ENCODE measurements at regions not wholly inside any gene's neighbourhood (a gene's known extent, or its start where the extent isn't known, plus 50 kb on each side); places are given as distances from the start of the nearest gene placed in this dataset.
A peak's percentile ranks its signal among the peaks of the same experiment; 100 is the strongest.

- Histone ChIP-seq H3K36me3 (ENCODE audit: insufficient read depth, low read length) (no peaks in the 10 kb centered on the region), H3K9ac (ENCODE audit: low read depth, low read length) (no peak overlapping the region), H3K27me3 (ENCODE audit: insufficient read depth, low read length) (no peaks in the 10 kb centered on the region), H3K4me3 (ENCODE audit: low read length) (no peak overlapping the region), H3K4me1 (ENCODE audit: insufficient read depth, low read length) (0 out of 2 replicates have a peak, but pooled peaks cover 4% of the 10 kb centered on the region), H3K27ac (ENCODE audit: low read depth, low read length) (no peak overlapping the region), H3K9me3 (ENCODE audit: insufficient read depth, low read depth, low read length) (peaks cover 8% of the 10 kb centered on the region; the same call in 1 of the 2 replicates)
- WGBS, result 94% methylated on average over 3 of the region's 4 CpGs
Observed at GRCh38 chr17:69853541-69854224, 221.3 kb upstream of the KCNJ16 start.

GRCh38 chr17:69854225-69854780 is 220.7 kb upstream of the KCNJ16 start:
- no peaks in the 10 kb centered on the region for H3K27me3 ChIP-seq (ENCODE audit: insufficient read depth, low read length)
- WGBS, result no CpG with 5 or more reads among the region's 1 CpG
- H3K9me3 ChIP-seq (ENCODE audit: insufficient read depth, low read depth, low read length), result peaks cover 14% of the 10 kb centered on the region; the same call in 1 of the 2 replicates
- no peak overlapping the region for H3K27ac ChIP-seq (ENCODE audit: low read depth, low read length)
- H3K4me1 ChIP-seq (ENCODE audit: insufficient read depth, low read length), result 0 out of 2 replicates have a peak, but pooled peaks cover 4% of the 10 kb centered on the region
- H3K9ac ChIP-seq (ENCODE audit: low read depth, low read length), result no peak overlapping the region
- no peak overlapping the region for H3K4me3 ChIP-seq (ENCODE audit: low read length)
- no peaks in the 10 kb centered on the region for H3K36me3 ChIP-seq (ENCODE audit: insufficient read depth, low read length)

GRCh38 chr17:69856946-69857345 is 218.1 kb upstream of the KCNJ16 start:
- no peaks in the 10 kb centered on the region for H3K36me3 ChIP-seq (ENCODE audit: insufficient read depth, low read length)
- H3K4me3 ChIP-seq (ENCODE audit: low read length), result no peak overlapping the region
- 100% methylated on average over 1 of the region's 1 CpG for WGBS
- no peak overlapping the region for H3K27ac ChIP-seq (ENCODE audit: low read depth, low read length)
- H3K9me3 ChIP-seq (ENCODE audit: insufficient read depth, low read depth, low read length), result peaks cover 14% of the 10 kb centered on the region; the same call in 1 of the 2 replicates
- 0 out of 2 replicates have a peak, but pooled peaks cover 4% of the 10 kb centered on the region for H3K4me1 ChIP-seq (ENCODE audit: insufficient read depth, low read length)
- H3K27me3 ChIP-seq (ENCODE audit: insufficient read depth, low read length), result no peaks in the 10 kb centered on the region
- no peak overlapping the region for H3K9ac ChIP-seq (ENCODE audit: low read depth, low read length)

- Histone ChIP-seq H3K9ac (ENCODE audit: low read depth, low read length) (no peak overlapping the region), H3K4me1 (ENCODE audit: insufficient read depth, low read length) (0 out of 2 replicates have a peak, but pooled peaks cover 4% of the 10 kb centered on the region), H3K27me3 (ENCODE audit: insufficient read depth, low read length) (no peaks in the 10 kb centered on the region), H3K4me3 (ENCODE audit: low read length) (no peak overlapping the region), H3K36me3 (ENCODE audit: insufficient read depth, low read length) (no peaks in the 10 kb centered on the region), H3K9me3 (ENCODE audit: insufficient read depth, low read depth, low read length) (peaks cover 14% of the 10 kb centered on the region; the same call in 1 of the 2 replicates), H3K27ac (ENCODE audit: low read depth, low read length) (no peak overlapping the region)
Observed at GRCh38 chr17:69857412-69857835, 217.6 kb upstream of the KCNJ16 start.

- Histone ChIP-seq H3K4me1 (ENCODE audit: insufficient read depth, low read length) (0 out of 2 replicates have a peak, but pooled peaks cover 4% of the 10 kb centered on the region), H3K9me3 (ENCODE audit: insufficient read depth, low read depth, low read length) (peaks cover 14% of the 10 kb centered on the region; the same call in 1 of the 2 replicates), H3K9ac (ENCODE audit: low read depth, low read length) (no peak overlapping the region), H3K4me3 (ENCODE audit: low read length) (no peak overlapping the region), H3K27me3 (ENCODE audit: insufficient read depth, low read length) (no peaks in the 10 kb centered on the region), H3K36me3 (ENCODE audit: insufficient read depth, low read length) (no peaks in the 10 kb centered on the region), H3K27ac (ENCODE audit: low read depth, low read length) (no peak overlapping the region)
- WGBS, result 92% methylated on average over 2 of the region's 3 CpGs
Observed at GRCh38 chr17:69858460-69858859, 216.6 kb upstream of the KCNJ16 start.

GRCh38 chr17:69860142-69860680 is 214.8 kb upstream of the KCNJ16 start:
- no peak overlapping the region for H3K9ac ChIP-seq (ENCODE audit: low read depth, low read length)
- H3K4me3 ChIP-seq (ENCODE audit: low read length), result no peak overlapping the region
- 96% methylated on average over 3 of the region's 3 CpGs for WGBS
- no peaks in the 10 kb centered on the region for H3K4me1 ChIP-seq (ENCODE audit: insufficient read depth, low read length)
- peaks cover 14% of the 10 kb centered on the region; the same call in 1 of the 2 replicates for H3K9me3 ChIP-seq (ENCODE audit: insufficient read depth, low read depth, low read length)
- no peaks in the 10 kb centered on the region for H3K27me3 ChIP-seq (ENCODE audit: insufficient read depth, low read length)
- H3K27ac ChIP-seq (ENCODE audit: low read depth, low read length), result no peak overlapping the region
- H3K36me3 ChIP-seq (ENCODE audit: insufficient read depth, low read length), result no peaks in the 10 kb centered on the region

GRCh38 chr17:69864462-69864861 is 210.6 kb upstream of the KCNJ16 start:
- Histone ChIP-seq H3K4me3 (ENCODE audit: low read length) (no peak overlapping the region), H3K4me1 (ENCODE audit: insufficient read depth, low read length) (no peaks in the 10 kb centered on the region), H3K9ac (ENCODE audit: low read depth, low read length) (no peak overlapping the region), H3K27me3 (ENCODE audit: insufficient read depth, low read length) (no peaks in the 10 kb centered on the region), H3K36me3 (ENCODE audit: insufficient read depth, low read length) (no peaks in the 10 kb centered on the region), H3K27ac (ENCODE audit: low read depth, low read length) (no peak overlapping the region), H3K9me3 (ENCODE audit: insufficient read depth, low read depth, low read length) (0 out of 2 replicates have a peak, but pooled peaks cover 3% of the 10 kb centered on the region)
- whole genome bisulfite sequencing, result no CpG with 5 or more reads among the region's 2 CpGs

- WGBS, result 82% methylated on average over 1 of the region's 1 CpG
Observed at GRCh38 chr17:69869667-69870066, 205.4 kb upstream of the KCNJ16 start.

GRCh38 chr17:69870091-69870530 is 204.9 kb upstream of the KCNJ16 start:
- no peak overlapping the region for H3K9ac ChIP-seq (ENCODE audit: low read depth, low read length)
- no peak overlapping the region for H3K4me3 ChIP-seq (ENCODE audit: low read length)

More at GRCh38 chr17:69869667-69870066, 205.4 kb upstream of the KCNJ16 start:
- Histone ChIP-seq H3K27me3 (ENCODE audit: insufficient read depth, low read length) (no peaks in the 10 kb centered on the region), H3K27ac (ENCODE audit: low read depth, low read length) (peak overlapping the region; percentile 64; the same call in 1 of the 2 replicates), H3K9ac (ENCODE audit: low read depth, low read length) (no peak overlapping the region), H3K4me3 (ENCODE audit: low read length) (no peak overlapping the region), H3K4me1 (ENCODE audit: insufficient read depth, low read length) (peaks cover 44% of the 10 kb centered on the region), H3K9me3 (ENCODE audit: insufficient read depth, low read depth, low read length) (peaks cover 3% of the 10 kb centered on the region; the same call in 1 of the 2 replicates), H3K36me3 (ENCODE audit: insufficient read depth, low read length) (no peaks in the 10 kb centered on the region)

GRCh38 chr17:69870751-69871199 is 204.2 kb upstream of the KCNJ16 start:
- H3K36me3 ChIP-seq (ENCODE audit: insufficient read depth, low read length), result no peaks in the 10 kb centered on the region
- 71% methylated on average over 3 of the region's 3 CpGs for WGBS
- no peaks in the 10 kb centered on the region for H3K27me3 ChIP-seq (ENCODE audit: insufficient read depth, low read length)
- H3K9me3 ChIP-seq (ENCODE audit: insufficient read depth, low read depth, low read length), result peaks cover 3% of the 10 kb centered on the region; the same call in 1 of the 2 replicates
- peak overlapping the region; percentile 17; the same call in 1 of the 2 replicates for H3K9ac ChIP-seq (ENCODE audit: low read depth, low read length)
- no peak overlapping the region for H3K4me3 ChIP-seq (ENCODE audit: low read length)
- H3K27ac ChIP-seq (ENCODE audit: low read depth, low read length), result peak overlapping the region; percentile 64
- H3K4me1 ChIP-seq (ENCODE audit: insufficient read depth, low read length), result peaks cover 44% of the 10 kb centered on the region

More at GRCh38 chr17:69870091-69870530, 204.9 kb upstream of the KCNJ16 start:
- Histone ChIP-seq H3K27me3 (ENCODE audit: insufficient read depth, low read length) (no peaks in the 10 kb centered on the region), H3K4me1 (ENCODE audit: insufficient read depth, low read length) (peaks cover 44% of the 10 kb centered on the region), H3K36me3 (ENCODE audit: insufficient read depth, low read length) (no peaks in the 10 kb centered on the region), H3K27ac (ENCODE audit: low read depth, low read length) (peak overlapping the region; percentile 64; the same call in 1 of the 2 replicates), H3K9me3 (ENCODE audit: insufficient read depth, low read depth, low read length) (peaks cover 3% of the 10 kb centered on the region; the same call in 1 of the 2 replicates)
- WGBS, result 86% methylated on average over 1 of the region's 1 CpG

- H3K4me1 ChIP-seq (ENCODE audit: insufficient read depth, low read length), result peaks cover 44% of the 10 kb centered on the region
- H3K9me3 ChIP-seq (ENCODE audit: insufficient read depth, low read depth, low read length), result peaks cover 3% of the 10 kb centered on the region; the same call in 1 of the 2 replicates
- no peaks in the 10 kb centered on the region for H3K27me3 ChIP-seq (ENCODE audit: insufficient read depth, low read length)
- peak overlapping the region; percentile 64 for H3K27ac ChIP-seq (ENCODE audit: low read depth, low read length)
- no peaks in the 10 kb centered on the region for H3K36me3 ChIP-seq (ENCODE audit: insufficient read depth, low read length)
- no peak overlapping the region for H3K4me3 ChIP-seq (ENCODE audit: low read length)
- peak overlapping the region; percentile 17; the same call in 1 of the 2 replicates for H3K9ac ChIP-seq (ENCODE audit: low read depth, low read length)
- 91% methylated on average over 3 of the region's 3 CpGs for WGBS
Observed at GRCh38 chr17:69871318-69871717, 203.7 kb upstream of the KCNJ16 start.

Data from HUES64 (cell line).